ENCODE measurements at regions not wholly inside any gene's neighbourhood (a gene's known extent, or its start where the extent isn't known, plus 50 kb on each side); places are given as distances from the start of the nearest gene placed in this dataset.
"Not testable (repeated sequence)": the region's sequence is repeated elsewhere in the genome, so short reads cannot be mapped to it uniquely, and the experiment has no call there.

- Histone ChIP-seq H3K9me3 (no peaks in the 10 kb centered on the region), H3K36me3 (no peaks in the 10 kb centered on the region), H3K27me3 (no peaks in the 10 kb centered on the region), H3K4me3 (no peak overlapping the region), H3K27ac (no peak overlapping the region), H3K4me1 (no peaks in the 10 kb centered on the region)
- intact Hi-C loops (cut with DNase I; ENCODE audit: low total_unique reads): no loop called here
- TF ChIP-seq CTCF (IDR thresholded peaks at IDR 0.05): no peak
- no peak for TF ChIP-seq POLR2AphosphoS5 (IDR thresholded peaks at IDR 0.05)
- TF ChIP-seq POLR2A (IDR thresholded peaks at IDR 0.05): no peak
- no peak for DNase-seq (ENCODE audit: low spot score in 2 of 2)
These were observed 160.9 kb downstream of the CETN3 start for GRCh38 chr5:90248640-90249039.

- H3K27ac ChIP-seq; H3K9me3 ChIP-seq; H3K4me1 ChIP-seq; H3K27me3 ChIP-seq; intact Hi-C loops (cut with DNase I; ENCODE audit: low total_unique reads); H3K4me3 ChIP-seq; H3K36me3 ChIP-seq; DNase-seq (ENCODE audit: low spot score in 2 of 2): not testable (repeated sequence)
These were observed 165.7 kb downstream of the CETN3 start for GRCh38 chr5:90243848-90244247.

- no peak for TF ChIP-seq POLR2A (IDR thresholded peaks at IDR 0.05)
- no peak for TF ChIP-seq CTCF (IDR thresholded peaks at IDR 0.05)
- TF ChIP-seq POLR2AphosphoS5 (IDR thresholded peaks at IDR 0.05): no peak
- DNase-seq (ENCODE audit: low spot score in 2 of 2): no peak
- H3K27me3 ChIP-seq: no peaks in the 10 kb centered on the region
- no peaks in the 10 kb centered on the region for H3K36me3 ChIP-seq
- H3K4me1 ChIP-seq: no peaks in the 10 kb centered on the region
- H3K9me3 ChIP-seq: no peaks in the 10 kb centered on the region
- intact Hi-C loops (cut with DNase I; ENCODE audit: low total_unique reads): no loop called here
- no peak overlapping the region for H3K27ac ChIP-seq
- no peak overlapping the region for H3K4me3 ChIP-seq
These were observed 176.1 kb downstream of the CETN3 start for GRCh38 chr5:90233476-90233875.

GRCh38 chr5:90231688-90232087, 177.9 kb downstream of the CETN3 start:
- no peaks in the 10 kb centered on the region for H3K27me3 ChIP-seq
- no peaks in the 10 kb centered on the region for H3K4me1 ChIP-seq
- H3K27ac ChIP-seq: no peak overlapping the region
- no peak for TF ChIP-seq POLR2A (IDR thresholded peaks at IDR 0.05)
- no peak for TF ChIP-seq CTCF (IDR thresholded peaks at IDR 0.05)
- no peak for TF ChIP-seq POLR2AphosphoS5 (IDR thresholded peaks at IDR 0.05)
- intact Hi-C loops (cut with DNase I; ENCODE audit: low total_unique reads): no loop called here
- no peak overlapping the region for H3K4me3 ChIP-seq
- H3K9me3 ChIP-seq: no peaks in the 10 kb centered on the region
- no peak for DNase-seq (ENCODE audit: low spot score in 2 of 2)
- no peaks in the 10 kb centered on the region for H3K36me3 ChIP-seq

GRCh38 chr5:90227683-90228082, 181.9 kb downstream of the CETN3 start:
- no peak overlapping the region for H3K4me3 ChIP-seq
- DNase-seq (ENCODE audit: low spot score in 2 of 2): no peak
- H3K27me3 ChIP-seq: no peaks in the 10 kb centered on the region
- H3K36me3 ChIP-seq: no peaks in the 10 kb centered on the region
- TF ChIP-seq POLR2A (IDR thresholded peaks at IDR 0.05) (no peak), CTCF (IDR thresholded peaks at IDR 0.05) (no peak), POLR2AphosphoS5 (IDR thresholded peaks at IDR 0.05) (no peak)
- intact Hi-C loops (cut with DNase I; ENCODE audit: low total_unique reads): no loop called here
- H3K27ac ChIP-seq: no peak overlapping the region
- H3K9me3 ChIP-seq: no peaks in the 10 kb centered on the region
- no peaks in the 10 kb centered on the region for H3K4me1 ChIP-seq

GRCh38 chr5:90226433-90227099, 183.0 kb downstream of the CETN3 start:
- no peaks in the 10 kb centered on the region for H3K36me3 ChIP-seq
- intact Hi-C loops (cut with DNase I; ENCODE audit: low total_unique reads): no loop called here
- no peaks in the 10 kb centered on the region for H3K27me3 ChIP-seq
- TF ChIP-seq CTCF (IDR thresholded peaks at IDR 0.05) (no peak), POLR2A (IDR thresholded peaks at IDR 0.05) (no peak), POLR2AphosphoS5 (IDR thresholded peaks at IDR 0.05) (no peak)
- H3K4me1 ChIP-seq: no peaks in the 10 kb centered on the region
- no peak overlapping the region for H3K4me3 ChIP-seq
- DNase-seq (ENCODE audit: low spot score in 2 of 2): no peak
- H3K9me3 ChIP-seq: no peaks in the 10 kb centered on the region
- no peak overlapping the region for H3K27ac ChIP-seq
